ENCODE measurements at regions not wholly inside any gene's neighbourhood (a gene's known extent, or its start where the extent isn't known, plus 50 kb on each side); places are given as distances from the start of the nearest gene placed in this dataset.
"Not testable (repeated sequence)": the region's sequence is repeated elsewhere in the genome, so short reads cannot be mapped to it uniquely, and the experiment has no call there.

DNA sequence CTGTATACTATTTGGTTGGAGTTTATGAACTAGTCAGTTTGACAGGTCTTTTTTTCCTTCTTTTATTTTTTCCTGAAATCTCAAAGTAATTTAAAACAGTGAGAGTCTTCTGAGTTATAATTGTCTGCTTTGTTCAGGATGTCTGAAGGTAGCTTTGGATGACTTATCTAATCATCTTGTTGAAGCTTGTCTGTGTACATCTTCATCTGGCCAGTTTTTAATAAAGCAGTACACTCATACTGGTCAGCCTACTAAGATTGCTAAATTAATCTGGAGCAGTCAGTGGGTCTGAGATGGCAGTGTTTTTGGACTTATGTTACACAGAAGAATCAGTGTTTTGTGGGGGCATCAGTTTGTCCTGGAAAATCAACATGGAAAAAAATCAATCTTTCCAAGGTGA, 482.4 kb downstream of the CDH10 start:
- Histone ChIP-seq H3K4me3 (no peak overlapping the region), H3K27me3 (no peaks in the 10 kb centered on the region), H3K36me3 (no peaks in the 10 kb centered on the region), H3K9me3 (no peaks in the 10 kb centered on the region), H3K4me1 (no peaks in the 10 kb centered on the region), H3K27ac (no peak overlapping the region)
- no peak for TF ChIP-seq POLR2A (IDR thresholded peaks at IDR 0.05)
- TF ChIP-seq, protein P1, sequence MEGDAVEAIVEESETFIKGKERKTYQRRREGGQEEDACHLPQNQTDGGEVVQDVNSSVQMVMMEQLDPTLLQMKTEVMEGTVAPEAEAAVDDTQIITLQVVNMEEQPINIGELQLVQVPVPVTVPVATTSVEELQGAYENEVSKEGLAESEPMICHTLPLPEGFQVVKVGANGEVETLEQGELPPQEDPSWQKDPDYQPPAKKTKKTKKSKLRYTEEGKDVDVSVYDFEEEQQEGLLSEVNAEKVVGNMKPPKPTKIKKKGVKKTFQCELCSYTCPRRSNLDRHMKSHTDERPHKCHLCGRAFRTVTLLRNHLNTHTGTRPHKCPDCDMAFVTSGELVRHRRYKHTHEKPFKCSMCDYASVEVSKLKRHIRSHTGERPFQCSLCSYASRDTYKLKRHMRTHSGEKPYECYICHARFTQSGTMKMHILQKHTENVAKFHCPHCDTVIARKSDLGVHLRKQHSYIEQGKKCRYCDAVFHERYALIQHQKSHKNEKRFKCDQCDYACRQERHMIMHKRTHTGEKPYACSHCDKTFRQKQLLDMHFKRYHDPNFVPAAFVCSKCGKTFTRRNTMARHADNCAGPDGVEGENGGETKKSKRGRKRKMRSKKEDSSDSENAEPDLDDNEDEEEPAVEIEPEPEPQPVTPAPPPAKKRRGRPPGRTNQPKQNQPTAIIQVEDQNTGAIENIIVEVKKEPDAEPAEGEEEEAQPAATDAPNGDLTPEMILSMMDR (IDR thresholded peaks at IDR 0.05 in 4 of 5, conservative IDR thresholded peaks at IDR 0.05 in 1 of 5) = no peak
- intact Hi-C loops (cut with DNase I; ENCODE audit: low total_unique reads) = no loop called here
- DNase-seq = no peak
- ATAC-seq = no peak
- in situ Hi-C loops (cut with MboI; ENCODE audit: low sequenced_read_pairs in 4 of 4) = no loop called here

DNA sequence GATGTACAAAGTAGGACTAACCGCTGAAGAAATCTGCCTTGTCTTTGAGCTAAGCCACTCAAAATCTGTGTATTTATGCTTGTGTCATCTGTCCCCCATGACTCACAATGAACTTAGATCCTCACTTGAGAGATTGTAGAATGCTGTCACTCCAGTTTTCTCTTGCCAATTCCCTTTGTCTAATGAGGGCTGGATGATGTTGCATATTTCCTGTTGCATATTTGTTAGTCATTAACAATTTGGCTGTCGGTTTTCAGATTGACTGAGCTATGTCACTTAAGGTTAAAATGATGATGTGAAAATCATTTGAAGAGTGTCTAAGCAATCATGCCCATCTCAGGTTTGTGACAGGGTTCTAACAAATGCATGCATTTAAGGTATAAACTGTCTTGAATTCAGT, 481.7 kb downstream of the CDH10 start:
- ATAC-seq (no peak), DNase-seq (no peak)
- intact Hi-C loops (cut with DNase I; ENCODE audit: low total_unique reads) (no loop called here), in situ Hi-C loops (cut with MboI; ENCODE audit: low sequenced_read_pairs in 4 of 4) (no loop called here)
- H3K36me3 ChIP-seq = no peaks in the 10 kb centered on the region
- H3K9me3 ChIP-seq = no peaks in the 10 kb centered on the region
- H3K27ac ChIP-seq = no peak overlapping the region
- H3K4me1 ChIP-seq = no peaks in the 10 kb centered on the region
- H3K27me3 ChIP-seq = no peaks in the 10 kb centered on the region
- TF ChIP-seq POLR2A (IDR thresholded peaks at IDR 0.05) = no peak
- TF ChIP-seq, protein P1 (IDR thresholded peaks at IDR 0.05 in 4 of 5, conservative IDR thresholded peaks at IDR 0.05 in 1 of 5) = no peak
- no peak overlapping the region for H3K4me3 ChIP-seq

DNA sequence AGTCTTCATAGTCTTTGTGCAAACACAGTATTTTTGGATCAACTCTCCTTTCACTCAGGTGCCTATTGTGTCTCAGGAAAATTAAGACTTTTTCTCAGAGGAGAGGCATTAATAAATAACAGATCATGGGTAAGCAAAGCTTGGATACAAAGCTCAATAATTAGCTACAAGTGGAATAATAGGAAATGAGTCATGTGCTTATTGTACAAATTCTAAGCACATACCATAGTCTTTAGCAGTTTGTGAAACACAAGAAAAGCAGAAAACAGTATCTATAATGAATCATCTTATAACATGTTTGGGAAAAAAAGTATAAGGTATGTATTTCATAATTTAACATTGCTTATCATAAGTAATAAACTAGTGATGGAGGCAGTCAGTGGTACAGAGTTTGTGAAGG, 477.0 kb downstream of the CDH10 start:
- Histone ChIP-seq H3K4me3 (no peak overlapping the region), H3K4me1 (no peaks in the 10 kb centered on the region), H3K27me3 (no peaks in the 10 kb centered on the region), H3K27ac (no peak overlapping the region), H3K9me3 (no peaks in the 10 kb centered on the region), H3K36me3 (no peaks in the 10 kb centered on the region)
- intact Hi-C loops (cut with DNase I; ENCODE audit: low total_unique reads) (no loop called here), in situ Hi-C loops (cut with MboI; ENCODE audit: low sequenced_read_pairs in 4 of 4) (no loop called here)
- ATAC-seq (no peak), DNase-seq (no peak)
- TF ChIP-seq, protein P1 (IDR thresholded peaks at IDR 0.05 in 4 of 5, conservative IDR thresholded peaks at IDR 0.05 in 1 of 5) = no peak
- no peak for TF ChIP-seq POLR2A (IDR thresholded peaks at IDR 0.05)

DNA sequence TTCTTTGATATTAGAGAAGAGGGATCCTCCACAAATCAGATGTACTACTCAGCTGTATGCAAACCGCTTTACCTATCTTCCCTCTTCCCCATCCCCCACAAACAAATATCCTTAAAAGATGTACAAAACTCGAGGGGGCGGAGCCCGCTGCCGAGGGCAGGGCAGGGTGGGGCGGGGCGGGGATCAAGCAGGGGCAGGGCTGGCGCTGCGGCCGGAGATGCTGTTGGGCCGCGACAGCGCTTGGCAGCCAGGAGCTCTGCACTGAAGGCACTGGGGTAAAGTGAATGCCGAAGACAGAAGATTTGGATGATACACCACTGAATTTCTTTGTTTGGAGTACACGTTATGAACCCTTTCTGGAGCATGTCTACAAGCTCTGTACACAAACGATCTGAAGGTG, 474.8 kb downstream of the CDH10 start:
- no peaks in the 10 kb centered on the region for H3K9me3 ChIP-seq
- H3K27me3 ChIP-seq = no peaks in the 10 kb centered on the region
- in situ Hi-C loops (cut with MboI; ENCODE audit: low sequenced_read_pairs in 4 of 4) = no loop called here
- no peak for DNase-seq
- H3K4me3 ChIP-seq = no peak overlapping the region
- no peaks in the 10 kb centered on the region for H3K36me3 ChIP-seq
- intact Hi-C loops (cut with DNase I; ENCODE audit: low total_unique reads) = no loop called here
- H3K27ac ChIP-seq = no peak overlapping the region
- no peak for ATAC-seq
- no peaks in the 10 kb centered on the region for H3K4me1 ChIP-seq
- TF ChIP-seq, protein P1 (IDR thresholded peaks at IDR 0.05 in 4 of 5, conservative IDR thresholded peaks at IDR 0.05 in 1 of 5) = no peak

DNA sequence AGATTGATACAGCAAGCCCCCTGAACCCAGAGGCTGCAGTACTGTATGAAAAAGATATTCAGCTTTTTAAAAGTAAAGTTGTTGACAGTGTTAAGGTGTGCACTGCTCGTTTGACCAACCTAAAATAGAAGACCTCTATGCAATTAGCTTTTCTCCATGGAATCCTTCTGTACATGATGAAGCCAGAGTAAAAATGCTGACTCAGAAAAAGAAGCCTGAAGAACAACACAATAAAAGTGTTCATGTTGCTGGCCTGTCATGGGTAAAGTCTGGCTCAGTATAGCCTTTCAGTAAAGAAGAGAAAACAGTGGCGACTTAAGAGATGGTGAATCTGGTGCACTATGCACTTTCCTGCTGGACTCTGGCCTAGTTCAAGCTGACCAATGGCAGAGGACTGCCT, 473.8 kb downstream of the CDH10 start:
- intact Hi-C loops (cut with DNase I; ENCODE audit: low total_unique reads); H3K36me3 ChIP-seq; H3K9me3 ChIP-seq; H3K27ac ChIP-seq; ATAC-seq; DNase-seq; in situ Hi-C loops (cut with MboI; ENCODE audit: low sequenced_read_pairs in 4 of 4); H3K4me3 ChIP-seq; H3K4me1 ChIP-seq; H3K27me3 ChIP-seq: not testable (repeated sequence)
